Right atrium auricular region (tissue), 2 donors: ENCODE measurements at regions not wholly inside any gene's neighbourhood (a gene's known extent, or its start where the extent isn't known, plus 50 kb on each side); places are given as distances from the start of the nearest gene placed in this dataset.

Experiments used
- DNase-seq: peaks from one replicate; pipeline ENCODE4 v3.0.0-alpha.2; 2019; ENCODE audit warnings: low spot score
- H3K27ac ChIP-seq, 2 donors: fragments of 200-600 bp; sonication (generic); 1 replicate in 1 of 2; 2 replicates in 1 of 2; pipeline ENCODE4 v1.5.1; 2016 to 2019
- H3K27me3 ChIP-seq, 2 donors: fragments of 200-600 bp; sonication (generic); one replicate each; pipeline versions ENCODE4 v1.5.1 to v1.6.0; 2017 to 2019
- H3K36me3 ChIP-seq: fragments of 200-600 bp; sonication (generic); one replicate; pipeline ENCODE4 v1.5.1; 2016
- H3K4me1 ChIP-seq, 2 donors: fragments of 200-600 bp; sonication (generic); one replicate each; pipeline versions ENCODE4 v1.5.1 to v1.6.0; 2017 to 2019
- H3K4me3 ChIP-seq, 2 donors: fragments of 200-600 bp; sonication (generic); 1 replicate in 1 of 2; 2 replicates in 1 of 2; pipeline ENCODE4 v1.5.1; 2017 to 2019; ENCODE audit warnings: mild to moderate bottlenecking in 1 of 2, moderate library complexity in 1 of 2
- H3K9me3 ChIP-seq, 2 donors: fragments of 200-600 bp; sonication (generic); one replicate each; pipeline ENCODE4 v1.5.1; 2019
- CTCF ChIP-seq, 2 donors: fragments of 200-600 bp; sonication (generic); IDR thresholded peaks; one replicate each; pipeline ENCODE4 v1.5.1; 2019; ENCODE audit warnings: antibody characterized with exemption in 2 of 2

GRCh38 chrX:4182408-4182806 lies 469.0 kb upstream of the PRKX start:
- no peak for TF ChIP-seq CTCF (IDR thresholded peaks at IDR 0.05)
- H3K36me3 ChIP-seq: no peaks in the 10 kb centered on the region

GRCh38 chrX:4181782-4182407 lies 468.4 kb upstream of the PRKX start:
- no peak for TF ChIP-seq CTCF (IDR thresholded peaks at IDR 0.05)
- Histone ChIP-seq H3K9me3 (no peaks in the 10 kb centered on the region), H3K4me1 (no peaks in the 10 kb centered on the region), H3K36me3 (no peaks in the 10 kb centered on the region), H3K27me3 (no peaks in the 10 kb centered on the region), H3K4me3 (no peak overlapping the region), H3K27ac (no peak overlapping the region)
- no peak for DNase-seq

More at GRCh38 chrX:4182408-4182806, 469.0 kb upstream of the PRKX start:
- Histone ChIP-seq H3K27me3 (no peaks in the 10 kb centered on the region), H3K4me3 (no peak overlapping the region), H3K4me1 (no peaks in the 10 kb centered on the region), H3K9me3 (no peaks in the 10 kb centered on the region), H3K27ac (no peak overlapping the region)
- no peak for DNase-seq

- Histone ChIP-seq H3K9me3 (no peaks in the 10 kb centered on the region), H3K27ac (no peak overlapping the region), H3K27me3 (no peaks in the 10 kb centered on the region), H3K36me3 (no peaks in the 10 kb centered on the region), H3K4me3 (no peak overlapping the region), H3K4me1 (no peaks in the 10 kb centered on the region)
- TF ChIP-seq CTCF (IDR thresholded peaks at IDR 0.05): no peak
- DNase-seq: no peak
Observed at GRCh38 chrX:4179031-4179430, 465.6 kb upstream of the PRKX start.

GRCh38 chrX:4175221-4175620 lies 461.8 kb upstream of the PRKX start:
- Histone ChIP-seq H3K4me1 (no peaks in the 10 kb centered on the region), H3K4me3 (no peak overlapping the region), H3K36me3 (no peaks in the 10 kb centered on the region), H3K27ac (no peak overlapping the region), H3K27me3 (no peaks in the 10 kb centered on the region), H3K9me3 (no peaks in the 10 kb centered on the region)
- no peak for DNase-seq
- no peak for TF ChIP-seq CTCF (IDR thresholded peaks at IDR 0.05)

GRCh38 chrX:4173743-4174142 lies 460.3 kb upstream of the PRKX start:
- H3K4me3 ChIP-seq: no peak overlapping the region
- no peaks in the 10 kb centered on the region for H3K27me3 ChIP-seq
- no peaks in the 10 kb centered on the region for H3K9me3 ChIP-seq
- H3K36me3 ChIP-seq: no peaks in the 10 kb centered on the region
- no peaks in the 10 kb centered on the region for H3K4me1 ChIP-seq
- no peak for TF ChIP-seq CTCF (IDR thresholded peaks at IDR 0.05)
- no peak for DNase-seq
- no peak overlapping the region for H3K27ac ChIP-seq

GRCh38 chrX:4151798-4152197 lies 438.3 kb upstream of the PRKX start:
- H3K27me3 ChIP-seq: no peaks in the 10 kb centered on the region
- DNase-seq: no peak
- no peak for TF ChIP-seq CTCF (IDR thresholded peaks at IDR 0.05)

More at GRCh38 chrX:4151798-4152197, 438.3 kb upstream of the PRKX start:
- H3K4me1 ChIP-seq: no peaks in the 10 kb centered on the region
- H3K36me3 ChIP-seq: no peaks in the 10 kb centered on the region
- H3K27ac ChIP-seq: no peak overlapping the region
- H3K4me3 ChIP-seq: no peak overlapping the region
- no peaks in the 10 kb centered on the region for H3K9me3 ChIP-seq
